NCI-H2227 (cell line): ENCODE measurements at regions not wholly inside any gene's neighbourhood (a gene's known extent, or its start where the extent isn't known, plus 50 kb on each side); places are given as distances from the start of the nearest gene placed in this dataset.
A peak's percentile ranks its signal among the peaks of the same experiment; 100 is the strongest.
"Not testable (repeated sequence)": the region's sequence is repeated elsewhere in the genome, so short reads cannot be mapped to it uniquely, and the experiment has no call there.

ENCODE experiments used
- DNase-seq: peaks from one replicate; lab custom pipeline; 2025; ENCODE audit not compliant: unreplicated experiment; lab: John Stamatoyannopoulos, UW

GRCh38 chr2:67079729-67080128 is 317.4 kb upstream of the ETAA1 start:
- no peak for DNase-seq

GRCh38 chr2:67082813-67083212 is 314.3 kb upstream of the ETAA1 start:
- DNase-seq: no peak

- no peak for DNase-seq
Measured at GRCh38 chr2:67083951-67084350, 313.2 kb upstream of the ETAA1 start.

GRCh38 chr2:67085146-67085545 is 312.0 kb upstream of the ETAA1 start:
- no peak for DNase-seq

GRCh38 chr2:67091681-67092080 is 305.5 kb upstream of the ETAA1 start:
- no peak for DNase-seq

GRCh38 chr2:67095121-67095520 is 302.0 kb upstream of the ETAA1 start:
- no peak for DNase-seq

GRCh38 chr2:67096886-67097285 is 300.2 kb upstream of the ETAA1 start:
- no peak for DNase-seq

- no peak for DNase-seq
Measured at GRCh38 chr2:67103157-67103556, 294.0 kb upstream of the ETAA1 start.

- DNase-seq: peak; percentile 74
Measured at GRCh38 chr2:67108231-67108630, 288.9 kb upstream of the ETAA1 start.

GRCh38 chr2:67124531-67124930 is 272.6 kb upstream of the ETAA1 start:
- no peak for DNase-seq

GRCh38 chr2:67130531-67131256 is 266.4 kb upstream of the ETAA1 start:
- no peak for DNase-seq

- DNase-seq: no peak
Measured at GRCh38 chr2:67131257-67131609, 265.9 kb upstream of the ETAA1 start.

- DNase-seq: not testable (repeated sequence)
Measured at GRCh38 chr2:67132441-67132940, 264.6 kb upstream of the ETAA1 start.

GRCh38 chr2:67135208-67135607 is 261.9 kb upstream of the ETAA1 start:
- DNase-seq: peak; percentile 78

GRCh38 chr2:67137699-67138098 is 259.4 kb upstream of the ETAA1 start:
- DNase-seq: no peak

- DNase-seq: no peak
Measured at GRCh38 chr2:67142071-67142470, 255.1 kb upstream of the ETAA1 start.

- no peak for DNase-seq
Measured at GRCh38 chr2:67142741-67143140, 254.4 kb upstream of the ETAA1 start.

- no peak for DNase-seq
Measured at GRCh38 chr2:67145851-67146250, 251.3 kb upstream of the ETAA1 start.

GRCh38 chr2:67156796-67157195 is 240.3 kb upstream of the ETAA1 start:
- DNase-seq: no peak

GRCh38 chr2:67158718-67159117 is 238.4 kb upstream of the ETAA1 start:
- no peak for DNase-seq

- DNase-seq: no peak
Measured at GRCh38 chr2:67159929-67160328, 237.2 kb upstream of the ETAA1 start.

- DNase-seq: peak; percentile 93
Measured at GRCh38 chr2:67164771-67165522, 232.2 kb upstream of the ETAA1 start.
